ENCODE measurements at regions not wholly inside any gene's neighbourhood (a gene's known extent, or its start where the extent isn't known, plus 50 kb on each side); places are given as distances from the start of the nearest gene placed in this dataset.

GRCh38 chr5:106797996-106798395 is 872.7 kb downstream of the EFNA5 start:
- TF ChIP-seq, protein P1, sequence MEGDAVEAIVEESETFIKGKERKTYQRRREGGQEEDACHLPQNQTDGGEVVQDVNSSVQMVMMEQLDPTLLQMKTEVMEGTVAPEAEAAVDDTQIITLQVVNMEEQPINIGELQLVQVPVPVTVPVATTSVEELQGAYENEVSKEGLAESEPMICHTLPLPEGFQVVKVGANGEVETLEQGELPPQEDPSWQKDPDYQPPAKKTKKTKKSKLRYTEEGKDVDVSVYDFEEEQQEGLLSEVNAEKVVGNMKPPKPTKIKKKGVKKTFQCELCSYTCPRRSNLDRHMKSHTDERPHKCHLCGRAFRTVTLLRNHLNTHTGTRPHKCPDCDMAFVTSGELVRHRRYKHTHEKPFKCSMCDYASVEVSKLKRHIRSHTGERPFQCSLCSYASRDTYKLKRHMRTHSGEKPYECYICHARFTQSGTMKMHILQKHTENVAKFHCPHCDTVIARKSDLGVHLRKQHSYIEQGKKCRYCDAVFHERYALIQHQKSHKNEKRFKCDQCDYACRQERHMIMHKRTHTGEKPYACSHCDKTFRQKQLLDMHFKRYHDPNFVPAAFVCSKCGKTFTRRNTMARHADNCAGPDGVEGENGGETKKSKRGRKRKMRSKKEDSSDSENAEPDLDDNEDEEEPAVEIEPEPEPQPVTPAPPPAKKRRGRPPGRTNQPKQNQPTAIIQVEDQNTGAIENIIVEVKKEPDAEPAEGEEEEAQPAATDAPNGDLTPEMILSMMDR (IDR thresholded peaks at IDR 0.05), result no peak
- TF ChIP-seq POLR2A (IDR thresholded peaks at IDR 0.05), result no peak
